HCT116 (cell line): ENCODE measurements at regions not wholly inside any gene's neighbourhood (a gene's known extent, or its start where the extent isn't known, plus 50 kb on each side); places are given as distances from the start of the nearest gene placed in this dataset.

Experiments used
- ATAC-seq: fragments of 200-7000 bp; cut with Tn5 transposase; 2 replicates; pipeline ENCODE4 v1.9.1; 2020; ENCODE audit warnings: mild to moderate bottlenecking, moderate library complexity
- BruUV-seq: library from RNA; stranded (reverse); fragments of 400-500 nt; replicated peaks from 2 replicates; lab custom pipeline; 2021; lab: Mats Ljungman, UMichigan
- CTCF ChIA-PET: fragments of 300-600 bp; sonication (Branson Sonifier 250); formaldehyde crosslinking; loops from one replicate; lab custom pipeline; 2021; ENCODE audit warnings: antibody characterized with exemption; lab: Charles Lee
- POLR2A ChIA-PET: fragments of 300-600, 350-600 bp; sonication (Branson Sonifier 250); formaldehyde crosslinking; loops from one replicate; lab custom pipeline; 2021; ENCODE audit warnings: antibody characterized with exemption; lab: Charles Lee
- RAD21 ChIA-PET, 2 experiments: fragments of 300-600 bp; sonication (Branson Sonifier 250); formaldehyde crosslinking; loops; one replicate each; lab custom pipeline; 2023; ENCODE audit warnings: low total read pairs in 2 of 2; ENCODE audit not compliant: uncharacterized antibody in 2 of 2, unreplicated experiment in 2 of 2, low non-redundant PET in 1 of 2; lab: Charles Lee
- DNase-seq: peaks from one replicate; pipeline ENCODE4 v3.0.0-alpha.2; 2010; ENCODE audit warnings: low read depth, low spot score
- H2AFZ ChIP-seq: fragments of 200-600 bp; shearing (Covaris generic), sonication (generic); 2 replicates; pipeline ENCODE4 v1.6.1; 2017; ENCODE audit warnings: low read depth, mixed run types, mixed read lengths, antibody characterized with exemption, low read length; ENCODE audit not compliant: poor library complexity, severe bottlenecking
- H3K27ac ChIP-seq: 2 replicates; pipeline ENCODE4 v1.5.1; 2012; ENCODE audit warnings: low read depth, low read length
- H3K27me3 ChIP-seq: fragments of 200-600 bp; sonication (generic); 2 replicates; pipeline ENCODE4 v1.6.1; 2016; ENCODE audit warnings: mixed run types, low read length, mixed read lengths; ENCODE audit not compliant: insufficient read depth
- H3K36me3 ChIP-seq, 2 experiments: fragments of 200-500 bp in 1 of 2; fragments of 200-600 bp in 1 of 2; sonication (Bioruptor generic) in 1 of 2; sonication (generic) in 1 of 2; 2 replicates each; pipeline versions ENCODE4 v1.5.1 to v1.6.1; 2014 to 2016; ENCODE audit warnings: low read length in 2 of 2, inconsistent platforms in 1 of 2, mixed read lengths in 1 of 2, mixed run types in 1 of 2; ENCODE audit not compliant: insufficient read depth in 2 of 2, control insufficient read depth in 1 of 2
- H3K4me1 ChIP-seq, 2 experiments: fragments of 200-600 bp in 1 of 2; sonication (generic) in 1 of 2; 2 replicates each; pipeline versions ENCODE4 v1.5.1 to v1.6.1; 2012 to 2017; ENCODE audit warnings: low read length in 2 of 2, inconsistent platforms in 1 of 2, mild to moderate bottlenecking in 1 of 2, mixed read lengths in 1 of 2, mixed run types in 1 of 2, moderate library complexity in 1 of 2; ENCODE audit not compliant: insufficient read depth in 2 of 2, control insufficient read depth in 1 of 2
- H3K4me2 ChIP-seq: fragments of 200-600 bp; sonication (generic); 2 replicates; pipeline ENCODE4 v1.6.1; 2017; ENCODE audit warnings: mixed run types, low read length, mixed read lengths
- H3K4me3 ChIP-seq, 2 experiments: fragments of 200-600 bp in 1 of 2; sonication (generic) in 1 of 2; replicated peaks in 1 of 2; 2 replicates each; pipeline ENCODE4 v1.5.1; 2011 to 2016; ENCODE audit warnings: low read length in 2 of 2, control low read depth in 1 of 2, low read depth in 1 of 2, mild to moderate bottlenecking in 1 of 2, mixed read lengths in 1 of 2, mixed run types in 1 of 2
- H3K79me2 ChIP-seq: fragments of 200-600 bp; sonication (generic); 2 replicates; pipeline ENCODE4 v1.6.1; 2017; ENCODE audit warnings: mild to moderate bottlenecking, mixed run types, low read length, moderate library complexity, mixed read lengths; ENCODE audit not compliant: insufficient read depth
- H3K9ac ChIP-seq: fragments of 200-600 bp; sonication (generic); 2 replicates; pipeline ENCODE4 v1.6.1; 2016; ENCODE audit warnings: low read length, mixed read lengths
- H3K9me2 ChIP-seq: fragments of 200-600 bp; sonication (generic), shearing (Covaris generic); 2 replicates; pipeline ENCODE4 v1.6.1; 2017; ENCODE audit warnings: mixed run types, mild to moderate bottlenecking, moderate library complexity; ENCODE audit not compliant: insufficient read depth
- H3K9me3 ChIP-seq, 2 experiments: fragments of 200-500 bp in 1 of 2; fragments of 200-600 bp in 1 of 2; sonication (Bioruptor generic) in 1 of 2; sonication (generic) in 1 of 2; 2 replicates each; pipeline ENCODE4 v1.6.1; 2014 to 2017; ENCODE audit warnings: low read length in 2 of 2, mixed read lengths in 2 of 2, inconsistent platforms in 1 of 2, low read depth in 1 of 2, mild to moderate bottlenecking in 1 of 2, mixed run types in 1 of 2, moderate library complexity in 1 of 2; ENCODE audit not compliant: control insufficient read depth in 1 of 2, insufficient read depth in 1 of 2
- H4K20me1 ChIP-seq: fragments of 200-600 bp; sonication (generic), shearing (Covaris generic); 2 replicates; pipeline ENCODE4 v1.6.1; 2017; ENCODE audit warnings: mixed run types, mild to moderate bottlenecking, moderate library complexity; ENCODE audit not compliant: insufficient read depth
- CBX3 ChIP-seq: IDR thresholded peaks from 2 replicates; pipeline ENCODE4 v1.6.1; 2012; ENCODE audit warnings: low read depth
- EGR1 ChIP-seq: IDR thresholded peaks from 2 replicates; pipeline ENCODE4 v1.6.1; 2012; ENCODE audit warnings: low read depth
- EZH2 ChIP-seq: fragments of 200-600 bp; sonication (generic); IDR thresholded peaks from 2 replicates; pipeline ENCODE4 v1.6.1; 2017; ENCODE audit warnings: antibody characterized with exemption, mixed run types
- FOSL1 ChIP-seq: IDR thresholded peaks from 2 replicates; pipeline ENCODE4 v1.6.1; 2012; ENCODE audit warnings: low read depth
- JUND ChIP-seq: IDR thresholded peaks from 2 replicates; pipeline ENCODE4 v1.6.1; 2012
- POLR2A ChIP-seq: IDR thresholded peaks from 2 replicates; pipeline ENCODE4 v1.7.0; 2011; ENCODE audit warnings: borderline replicate concordance; ENCODE audit not compliant: insufficient read depth, insufficient read length; ENCODE audit errors: extremely low read depth
- POLR2AphosphoS5 ChIP-seq: IDR thresholded peaks from 2 replicates; pipeline ENCODE4 v1.6.1; 2011; ENCODE audit warnings: mild to moderate bottlenecking, low read depth, low read length, moderate library complexity
- RAD21 ChIP-seq: IDR thresholded peaks from 2 replicates; pipeline ENCODE4 v1.6.1; 2012; ENCODE audit warnings: low read depth, mild to moderate bottlenecking
- SP1 ChIP-seq: IDR thresholded peaks from 2 replicates; pipeline ENCODE4 v1.6.1; 2012; ENCODE audit warnings: low read depth
- SRF ChIP-seq: IDR thresholded peaks from 2 replicates; pipeline ENCODE4 v1.6.1; 2012; ENCODE audit warnings: low read depth
- YY1 ChIP-seq: IDR thresholded peaks from 2 replicates; pipeline ENCODE4 v1.6.1; 2011; ENCODE audit warnings: low read length, low read depth, moderate library complexity, mild to moderate bottlenecking; ENCODE audit not compliant: insufficient replicate concordance; ENCODE audit errors: extremely low read depth
- ZFX ChIP-seq: fragments of 450-650 bp; IDR thresholded peaks from 2 replicates; pipeline ENCODE4 v1.6.1; 2017
- ZNF274 ChIP-seq: fragments of 200-500 bp; sonication (Bioruptor generic); IDR thresholded peaks from 2 replicates; pipeline ENCODE4 v1.6.1; 2014; ENCODE audit warnings: mild to moderate bottlenecking, low read depth, low read length, inconsistent platforms
- intact Hi-C: fragments of 100-400 bp; cut with micrococcal nuclease; formaldehyde crosslinking; loops from 2 replicates; pipeline ENCODE4 v1.10.0; 2022
- TF ChIP-seq, protein P1 (sequence below): IDR thresholded peaks from 2 replicates; pipeline ENCODE4 v1.6.1; 2011; ENCODE audit warnings: mild to moderate bottlenecking, low read length, moderate library complexity; ENCODE audit not compliant: insufficient replicate concordance; ENCODE audit errors: extremely low read depth
- TF ChIP-seq, protein P2 (sequence below): IDR thresholded peaks from 2 replicates; pipeline ENCODE4 v1.6.1; 2012
- TF ChIP-seq, protein P3 (sequence below), 3 experiments: fragments of 200-600 bp in 1 of 3; sonication (generic) in 1 of 3; IDR thresholded peaks in 2 of 3; conservative IDR thresholded peaks in 1 of 3; 2 replicates each; pipeline ENCODE4 v1.5.1; 2012 to 2017; ENCODE audit warnings: low read depth in 2 of 3, low read length in 2 of 3, antibody characterized with exemption in 1 of 3, borderline replicate concordance in 1 of 3, control low read depth in 1 of 3, mild to moderate bottlenecking in 1 of 3, mixed read lengths in 1 of 3, mixed run types in 1 of 3, moderate library complexity in 1 of 3; ENCODE audit not compliant: insufficient read depth in 1 of 3

DNA sequence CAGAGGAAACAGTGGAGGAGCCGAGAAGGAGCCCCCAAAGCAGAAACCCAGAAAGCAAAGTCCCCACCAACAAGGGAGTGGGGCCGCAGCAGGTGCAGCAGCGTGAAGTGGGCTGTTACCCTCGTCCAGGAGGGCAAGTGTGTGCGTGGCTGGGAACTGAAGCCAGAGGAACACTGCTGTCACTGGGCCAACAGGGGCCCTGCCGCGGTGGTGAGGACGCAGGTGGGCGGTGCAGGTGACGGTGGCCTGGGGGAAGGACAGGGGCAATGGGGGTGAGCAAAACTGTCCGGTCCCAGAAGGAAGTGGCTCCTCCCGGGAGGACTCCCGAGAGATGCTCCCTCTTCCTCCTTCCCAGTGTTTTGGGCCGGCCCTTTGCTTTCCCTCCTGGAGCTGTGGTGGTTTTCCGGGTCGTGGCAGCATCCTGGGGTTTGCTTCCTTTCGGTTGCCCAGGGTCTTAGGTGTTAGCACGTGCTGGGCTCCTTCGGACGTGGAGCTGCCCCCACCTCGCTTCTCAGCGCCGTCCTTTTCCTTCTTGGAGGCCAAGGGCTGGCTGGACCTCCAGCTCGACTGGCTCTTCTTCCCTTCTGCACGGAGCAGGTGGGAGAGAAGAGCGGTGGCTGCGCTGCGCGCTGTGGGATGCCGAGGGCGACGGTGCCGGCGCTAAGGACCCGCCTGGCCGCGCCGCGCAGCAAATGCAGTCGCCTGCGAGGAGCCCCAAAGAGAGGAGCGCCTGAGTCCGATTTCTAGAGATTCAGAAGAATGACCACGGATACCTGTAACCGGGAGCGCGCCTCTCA, 62.7 kb upstream of the SLC2A12 start:
- Histone ChIP-seq H3K27me3 (no peaks in the 10 kb centered on the region), H3K79me2 (no peaks in the 10 kb centered on the region), H3K9me2 (no peaks in the 10 kb centered on the region), H3K9me3 (no peaks in the 10 kb centered on the region), H3K36me3 (no peaks in the 10 kb centered on the region), H3K9ac (no peak overlapping the region), H3K27ac (no peak overlapping the region), H3K4me1 (no peaks in the 10 kb centered on the region), H2AFZ (no peak overlapping the region), H3K4me2 (no peak overlapping the region), H3K4me3 (no peak overlapping the region), H4K20me1 (no peaks in the 10 kb centered on the region)
- POLR2A ChIA-PET, result no interaction called here
- CTCF ChIA-PET, result interaction anchor here (2.5 kb wide), 1 partner anchor 9 kb away, joined by 5 read pairs; no protein-coding TSS in a partner anchor
- RAD21 ChIA-PET, result no interaction called here
- ATAC-seq (no peak), DNase-seq (no peak)
- BruUV-seq, result no TSS peak
- intact Hi-C loops, result no loop called here
- TF ChIP-seq JUND, result no peak
- no peak for TF ChIP-seq POLR2A
- TF ChIP-seq ZFX, result no peak
- TF ChIP-seq POLR2AphosphoS5, result no peak
- TF ChIP-seq EGR1, result no peak
- TF ChIP-seq RAD21, result no peak
- no peak for TF ChIP-seq ZNF274
- TF ChIP-seq, protein P1, sequence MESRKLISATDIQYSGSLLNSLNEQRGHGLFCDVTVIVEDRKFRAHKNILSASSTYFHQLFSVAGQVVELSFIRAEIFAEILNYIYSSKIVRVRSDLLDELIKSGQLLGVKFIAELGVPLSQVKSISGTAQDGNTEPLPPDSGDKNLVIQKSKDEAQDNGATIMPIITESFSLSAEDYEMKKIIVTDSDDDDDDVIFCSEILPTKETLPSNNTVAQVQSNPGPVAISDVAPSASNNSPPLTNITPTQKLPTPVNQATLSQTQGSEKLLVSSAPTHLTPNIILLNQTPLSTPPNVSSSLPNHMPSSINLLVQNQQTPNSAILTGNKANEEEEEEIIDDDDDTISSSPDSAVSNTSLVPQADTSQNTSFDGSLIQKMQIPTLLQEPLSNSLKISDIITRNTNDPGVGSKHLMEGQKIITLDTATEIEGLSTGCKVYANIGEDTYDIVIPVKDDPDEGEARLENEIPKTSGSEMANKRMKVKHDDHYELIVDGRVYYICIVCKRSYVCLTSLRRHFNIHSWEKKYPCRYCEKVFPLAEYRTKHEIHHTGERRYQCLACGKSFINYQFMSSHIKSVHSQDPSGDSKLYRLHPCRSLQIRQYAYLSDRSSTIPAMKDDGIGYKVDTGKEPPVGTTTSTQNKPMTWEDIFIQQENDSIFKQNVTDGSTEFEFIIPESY, result no peak
- TF ChIP-seq FOSL1, result no peak
- no peak for TF ChIP-seq SP1
- TF ChIP-seq, protein P2, sequence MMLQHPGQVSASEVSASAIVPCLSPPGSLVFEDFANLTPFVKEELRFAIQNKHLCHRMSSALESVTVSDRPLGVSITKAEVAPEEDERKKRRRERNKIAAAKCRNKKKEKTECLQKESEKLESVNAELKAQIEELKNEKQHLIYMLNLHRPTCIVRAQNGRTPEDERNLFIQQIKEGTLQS, result no peak
- TF ChIP-seq SRF, result no peak
- no peak for TF ChIP-seq EZH2
- TF ChIP-seq, protein P3, sequence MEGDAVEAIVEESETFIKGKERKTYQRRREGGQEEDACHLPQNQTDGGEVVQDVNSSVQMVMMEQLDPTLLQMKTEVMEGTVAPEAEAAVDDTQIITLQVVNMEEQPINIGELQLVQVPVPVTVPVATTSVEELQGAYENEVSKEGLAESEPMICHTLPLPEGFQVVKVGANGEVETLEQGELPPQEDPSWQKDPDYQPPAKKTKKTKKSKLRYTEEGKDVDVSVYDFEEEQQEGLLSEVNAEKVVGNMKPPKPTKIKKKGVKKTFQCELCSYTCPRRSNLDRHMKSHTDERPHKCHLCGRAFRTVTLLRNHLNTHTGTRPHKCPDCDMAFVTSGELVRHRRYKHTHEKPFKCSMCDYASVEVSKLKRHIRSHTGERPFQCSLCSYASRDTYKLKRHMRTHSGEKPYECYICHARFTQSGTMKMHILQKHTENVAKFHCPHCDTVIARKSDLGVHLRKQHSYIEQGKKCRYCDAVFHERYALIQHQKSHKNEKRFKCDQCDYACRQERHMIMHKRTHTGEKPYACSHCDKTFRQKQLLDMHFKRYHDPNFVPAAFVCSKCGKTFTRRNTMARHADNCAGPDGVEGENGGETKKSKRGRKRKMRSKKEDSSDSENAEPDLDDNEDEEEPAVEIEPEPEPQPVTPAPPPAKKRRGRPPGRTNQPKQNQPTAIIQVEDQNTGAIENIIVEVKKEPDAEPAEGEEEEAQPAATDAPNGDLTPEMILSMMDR (IDR thresholded peaks at IDR 0.05 in 2 of 3, conservative IDR thresholded peaks at IDR 0.05 in 1 of 3; ENCODE audit: borderline replicate concordance in 1 of 3, insufficient read depth in 1 of 3, low read depth in 2 of 3, low read length in 2 of 3), result no peak
- no peak for TF ChIP-seq YY1
- TF ChIP-seq CBX3, result no peak
